HK-2 (cell line): ENCODE measurements at regions not wholly inside any gene's neighbourhood (a gene's known extent, or its start where the extent isn't known, plus 50 kb on each side); places are given as distances from the start of the nearest gene placed in this dataset.
"Not testable (repeated sequence)": the region's sequence is repeated elsewhere in the genome, so short reads cannot be mapped to it uniquely, and the experiment has no call there.

Source experiments
- DNase-seq: peaks from one replicate; pipeline ENCODE4 v3.0.0-alpha.2; 2018; ENCODE audit not compliant: unreplicated experiment

- DNase-seq: no peak
Observed at GRCh38 chr5:124962111-124962510, 215.7 kb upstream of the ZNF608 start.

GRCh38 chr5:124962735-124963134, 216.3 kb upstream of the ZNF608 start:
- no peak for DNase-seq

- no peak for DNase-seq
Observed at GRCh38 chr5:124963236-124963919, 216.9 kb upstream of the ZNF608 start.

- not testable (repeated sequence) for DNase-seq
Observed at GRCh38 chr5:124966741-124967140, 220.3 kb upstream of the ZNF608 start.

GRCh38 chr5:124970381-124970780, 223.9 kb upstream of the ZNF608 start:
- DNase-seq: not testable (repeated sequence)

- DNase-seq: no peak
Observed at GRCh38 chr5:124972703-124973102, 226.3 kb upstream of the ZNF608 start.

- no peak for DNase-seq
Observed at GRCh38 chr5:124973661-124974060, 227.2 kb upstream of the ZNF608 start.

GRCh38 chr5:124976086-124976485, 229.6 kb upstream of the ZNF608 start:
- DNase-seq: no peak

GRCh38 chr5:124979251-124979650, 232.8 kb upstream of the ZNF608 start:
- no peak for DNase-seq

- DNase-seq: no peak
Observed at GRCh38 chr5:124980163-124980941, 233.9 kb upstream of the ZNF608 start.

GRCh38 chr5:124981901-124982300, 235.5 kb upstream of the ZNF608 start:
- DNase-seq: no peak

- no peak for DNase-seq
Observed at GRCh38 chr5:124986170-124986569, 239.7 kb upstream of the ZNF608 start.

GRCh38 chr5:124986667-124987066, 240.2 kb upstream of the ZNF608 start:
- no peak for DNase-seq

- not testable (repeated sequence) for DNase-seq
Observed at GRCh38 chr5:124987786-124988185, 241.3 kb upstream of the ZNF608 start.

- DNase-seq: no peak
Observed at GRCh38 chr5:124990723-124991122, 244.3 kb upstream of the ZNF608 start.

GRCh38 chr5:124995421-124995820, 249.0 kb upstream of the ZNF608 start:
- no peak for DNase-seq

GRCh38 chr5:124996023-124996763, 249.8 kb upstream of the ZNF608 start:
- DNase-seq: no peak

- no peak for DNase-seq
Observed at GRCh38 chr5:124996764-124997077, 250.3 kb upstream of the ZNF608 start.

GRCh38 chr5:124997186-124997893, 250.9 kb upstream of the ZNF608 start:
- no peak for DNase-seq

GRCh38 chr5:124998520-124998919, 252.1 kb upstream of the ZNF608 start:
- DNase-seq: no peak

- no peak for DNase-seq
Observed at GRCh38 chr5:125002727-125003598, 256.5 kb upstream of the ZNF608 start.
